SK-N-SH (cell line): ENCODE measurements at regions not wholly inside any gene's neighbourhood (a gene's known extent, or its start where the extent isn't known, plus 50 kb on each side); places are given as distances from the start of the nearest gene placed in this dataset.

Source experiments
- CTCF ChIA-PET: fragments of 300-600, 350-600 bp; formaldehyde crosslinking; extraction: SDS; loops from one replicate; lab custom pipeline; 2021; lab: Yijun Ruan, JAX
- POLR2A ChIA-PET: fragments of 350-600 bp; sonication (Branson Sonifier 250); formaldehyde crosslinking; extraction: SDS; loops from one replicate; lab custom pipeline; 2020; ENCODE audit warnings: antibody characterized with exemption, inconsistent platforms; lab: Yijun Ruan, JAX
- DNase-seq: peaks from one replicate; pipeline ENCODE4 v3.0.0; 2012
- H2AFZ ChIP-seq: fragments of 200-600 bp; sonication (generic); 2 replicates; pipeline ENCODE4 v1.8.1; 2016; ENCODE audit warnings: antibody characterized with exemption, mild to moderate bottlenecking, low read depth
- H3F3A ChIP-seq: fragments of 200-600 bp; sonication (generic); replicated peaks from 2 replicates; pipeline ENCODE3; 2016; ENCODE audit warnings: antibody characterized with exemption, mild to moderate bottlenecking; ENCODE audit not compliant: insufficient read depth
- H3K27ac ChIP-seq, 2 experiments: fragments of 200-500 bp in 1 of 2; fragments of 200-600 bp in 1 of 2; sonication (Bioruptor generic) in 1 of 2; sonication (generic), shearing (Covaris generic) in 1 of 2; 2 replicates each; pipeline versions ENCODE4 v1.5.1 to v1.6.1; 2014 to 2016; ENCODE audit warnings: low read depth in 2 of 2, inconsistent platforms in 1 of 2, low read length in 1 of 2, mild to moderate bottlenecking in 1 of 2, mixed read lengths in 1 of 2
- H3K27me3 ChIP-seq: fragments of 200-600 bp; sonication (generic), shearing (Covaris generic); 2 replicates; pipeline ENCODE4 v1.6.1; 2016; ENCODE audit warnings: mixed run types; ENCODE audit not compliant: insufficient read depth
- H3K36me3 ChIP-seq, 2 experiments: fragments of 200-500 bp in 1 of 2; fragments of 200-600 bp in 1 of 2; sonication (Bioruptor generic) in 1 of 2; sonication (generic) in 1 of 2; replicated peaks in 1 of 2; 2 replicates each; pipeline versions ENCODE3 to v1.5.1; 2014 to 2016; ENCODE audit warnings: low read length in 1 of 2, mild to moderate bottlenecking in 1 of 2; ENCODE audit not compliant: insufficient read depth in 2 of 2, control insufficient read depth in 1 of 2
- H3K4me1 ChIP-seq, 2 experiments: fragments of 200-500 bp in 1 of 2; fragments of 200-600 bp in 1 of 2; sonication (Bioruptor generic) in 1 of 2; sonication (generic), shearing (Covaris generic) in 1 of 2; 2 replicates each; pipeline versions ENCODE4 v1.5.1 to v1.6.1; 2014 to 2016; ENCODE audit warnings: low read depth in 1 of 2, low read length in 1 of 2, mixed run types in 1 of 2; ENCODE audit not compliant: insufficient read depth in 2 of 2, control insufficient read depth in 1 of 2
- H3K4me2 ChIP-seq: fragments of 200-600 bp; sonication (generic), shearing (Covaris generic); 2 replicates; pipeline ENCODE4 v1.6.1; 2017; ENCODE audit warnings: mixed run types
- H3K4me3 ChIP-seq, 2 experiments: fragments of 200-500 bp in 1 of 2; fragments of 200-600 bp in 1 of 2; sonication (Bioruptor generic) in 1 of 2; sonication (generic), shearing (Covaris generic) in 1 of 2; 2 replicates each; pipeline versions ENCODE4 v1.5.1 to v1.8.1; 2014 to 2016; ENCODE audit warnings: low read depth in 2 of 2, inconsistent platforms in 1 of 2, low read length in 1 of 2, mild to moderate bottlenecking in 1 of 2, mixed read lengths in 1 of 2, moderate library complexity in 1 of 2
- H3K79me2 ChIP-seq: fragments of 200-600 bp; sonication (generic); 2 replicates; pipeline ENCODE4 v1.8.1; 2017; ENCODE audit warnings: mild to moderate bottlenecking; ENCODE audit not compliant: insufficient read depth
- H3K9ac ChIP-seq: fragments of 200-600 bp; sonication (generic); 2 replicates; pipeline ENCODE4 v1.6.1; 2017; ENCODE audit warnings: mixed run types
- H3K9me2 ChIP-seq: fragments of 200-600 bp; sonication (generic); 2 replicates; pipeline ENCODE4 v1.6.1; 2017; ENCODE audit warnings: mixed run types
- H3K9me3 ChIP-seq: fragments of 200-600 bp; sonication (generic); 2 replicates; pipeline ENCODE4 v1.6.1; 2017; ENCODE audit warnings: mixed run types, mild to moderate bottlenecking, moderate library complexity
- H4K20me1 ChIP-seq: fragments of 200-600 bp; sonication (generic); 2 replicates; pipeline ENCODE4 v1.6.1; 2017; ENCODE audit warnings: mild to moderate bottlenecking, mixed run types; ENCODE audit not compliant: insufficient read depth
- EP300 ChIP-seq, 2 experiments: IDR thresholded peaks; 2 replicates each; pipeline versions ENCODE4 v1.4.0 to v1.6.1; 2012; ENCODE audit warnings: borderline replicate concordance in 1 of 2, low read depth in 1 of 2, low read length in 1 of 2
- EZH2phosphoT487 ChIP-seq: fragments of 200-600 bp; sonication (generic); IDR thresholded peaks from 2 replicates; pipeline ENCODE4 v1.6.1; 2017; ENCODE audit warnings: low read depth, mixed run types, mild to moderate bottlenecking, antibody characterized with exemption, moderate library complexity, borderline replicate concordance
- JUND ChIP-seq: IDR thresholded peaks from 2 replicates; pipeline ENCODE4 v1.4.0; 2012
- MEF2A ChIP-seq: IDR thresholded peaks from 2 replicates; pipeline ENCODE4 v1.4.0; 2012; ENCODE audit warnings: low read depth, borderline replicate concordance
- MXI1 ChIP-seq: IDR thresholded peaks from 2 replicates; pipeline ENCODE4 v1.6.1; 2012; ENCODE audit warnings: mild to moderate bottlenecking, low read depth, low read length, improper control_type of control experiment
- NRF1 ChIP-seq: IDR thresholded peaks from 2 replicates; pipeline ENCODE4 v1.6.1; 2012; ENCODE audit warnings: low read depth, mild to moderate bottlenecking, low read length
- POLR2AphosphoS5 ChIP-seq: IDR thresholded peaks from 2 replicates; pipeline ENCODE4 v1.6.1; 2012; ENCODE audit warnings: low read depth, low read length
- RAD21 ChIP-seq: IDR thresholded peaks from 2 replicates; pipeline ENCODE4 v1.6.1; 2012; ENCODE audit warnings: mild to moderate bottlenecking, low read length
- RCOR1 ChIP-seq: fragments of 150-350 bp; IDR thresholded peaks from 2 replicates; pipeline ENCODE4 v1.6.1; 2017; ENCODE audit warnings: antibody characterized with exemption, low read length
- RFX5 ChIP-seq: IDR thresholded peaks from 2 replicates; pipeline ENCODE4 v1.6.1; 2012; ENCODE audit warnings: mild to moderate bottlenecking, improper control_type of control experiment, low read length
- SIN3A ChIP-seq: IDR thresholded peaks from 2 replicates; pipeline ENCODE4 v1.6.1; 2012; ENCODE audit warnings: low read depth, mild to moderate bottlenecking, low read length, moderate library complexity, borderline replicate concordance
- SMC3 ChIP-seq: IDR thresholded peaks from 2 replicates; pipeline ENCODE4 v1.6.1; 2012; ENCODE audit warnings: low read depth, low read length, improper control_type of control experiment
- TCF12 ChIP-seq: IDR thresholded peaks from 2 replicates; pipeline ENCODE4 v1.4.0; 2012
- TEAD4 ChIP-seq: IDR thresholded peaks from 2 replicates; pipeline ENCODE4 v1.4.0; 2012; ENCODE audit warnings: mild to moderate bottlenecking, borderline replicate concordance; ENCODE audit not compliant: insufficient read depth
- WGBS: methylation state at CpG from one replicate; pipeline ENCODE4 v1.1.6; 2017; ENCODE audit warnings: low lambda C conversion rate; 5-methylcytosine and 5-hydroxymethylcytosine counted together
- TF ChIP-seq, protein P1 (sequence below): fragments of 200-600 bp; sonication (generic); IDR thresholded peaks from 2 replicates; pipeline ENCODE4 v1.6.1; 2017; ENCODE audit warnings: antibody characterized with exemption, mild to moderate bottlenecking, moderate library complexity
- TF ChIP-seq, protein P2 (sequence below): IDR thresholded peaks from 2 replicates; pipeline ENCODE4 v1.4.0; 2012; ENCODE audit warnings: low read depth, borderline replicate concordance
- TF ChIP-seq, protein P3 (sequence below): IDR thresholded peaks from 2 replicates; pipeline ENCODE4; 2012
- TF ChIP-seq, protein P4 (sequence below): IDR thresholded peaks from 2 replicates; pipeline ENCODE4 v1.4.0; 2012; ENCODE audit warnings: low read depth
- TF ChIP-seq, protein P5 (sequence below): IDR thresholded peaks from 2 replicates; pipeline ENCODE4 v1.4.0; 2012; ENCODE audit warnings: low read depth, borderline replicate concordance

DNA sequence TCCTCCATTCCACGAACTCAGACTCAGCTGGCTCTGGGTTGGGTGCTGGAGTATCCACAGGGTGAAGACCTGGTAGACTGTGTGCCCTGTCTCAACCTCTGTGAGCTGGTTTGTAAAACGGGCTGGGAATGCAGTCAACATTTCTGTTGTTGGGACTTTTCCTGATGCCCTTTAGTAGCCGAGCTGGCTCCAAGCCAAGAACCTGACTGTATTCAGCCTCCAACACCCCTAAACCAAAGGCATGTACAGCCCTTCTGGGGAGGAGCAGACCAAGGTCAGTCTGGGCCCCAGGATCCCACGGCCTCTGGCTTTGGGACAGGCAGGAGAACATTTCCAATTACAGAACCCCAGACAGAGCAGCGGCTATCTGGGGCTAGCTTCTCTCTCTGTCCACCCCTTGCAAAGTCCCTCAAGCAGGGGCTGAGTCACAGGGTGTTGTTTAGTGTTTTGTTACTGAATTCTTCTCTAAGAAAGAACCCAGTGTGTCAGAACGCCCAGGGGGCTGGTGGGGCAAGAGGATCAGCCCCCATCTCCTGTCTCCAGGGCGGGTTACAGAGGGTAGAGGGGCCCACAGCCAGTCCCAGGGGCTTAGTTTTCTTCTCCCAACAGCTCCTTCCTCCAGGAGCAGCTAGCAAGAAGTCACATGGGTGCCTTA, 56.8 kb upstream of the SLC6A6 start (continued):
- TF ChIP-seq TEAD4, result no peak
- no peak for TF ChIP-seq RAD21
- TF ChIP-seq RCOR1, result no peak
- TF ChIP-seq, protein P1, sequence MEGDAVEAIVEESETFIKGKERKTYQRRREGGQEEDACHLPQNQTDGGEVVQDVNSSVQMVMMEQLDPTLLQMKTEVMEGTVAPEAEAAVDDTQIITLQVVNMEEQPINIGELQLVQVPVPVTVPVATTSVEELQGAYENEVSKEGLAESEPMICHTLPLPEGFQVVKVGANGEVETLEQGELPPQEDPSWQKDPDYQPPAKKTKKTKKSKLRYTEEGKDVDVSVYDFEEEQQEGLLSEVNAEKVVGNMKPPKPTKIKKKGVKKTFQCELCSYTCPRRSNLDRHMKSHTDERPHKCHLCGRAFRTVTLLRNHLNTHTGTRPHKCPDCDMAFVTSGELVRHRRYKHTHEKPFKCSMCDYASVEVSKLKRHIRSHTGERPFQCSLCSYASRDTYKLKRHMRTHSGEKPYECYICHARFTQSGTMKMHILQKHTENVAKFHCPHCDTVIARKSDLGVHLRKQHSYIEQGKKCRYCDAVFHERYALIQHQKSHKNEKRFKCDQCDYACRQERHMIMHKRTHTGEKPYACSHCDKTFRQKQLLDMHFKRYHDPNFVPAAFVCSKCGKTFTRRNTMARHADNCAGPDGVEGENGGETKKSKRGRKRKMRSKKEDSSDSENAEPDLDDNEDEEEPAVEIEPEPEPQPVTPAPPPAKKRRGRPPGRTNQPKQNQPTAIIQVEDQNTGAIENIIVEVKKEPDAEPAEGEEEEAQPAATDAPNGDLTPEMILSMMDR, result no peak
- TF ChIP-seq SMC3, result no peak
- TF ChIP-seq MXI1, result no peak

DNA sequence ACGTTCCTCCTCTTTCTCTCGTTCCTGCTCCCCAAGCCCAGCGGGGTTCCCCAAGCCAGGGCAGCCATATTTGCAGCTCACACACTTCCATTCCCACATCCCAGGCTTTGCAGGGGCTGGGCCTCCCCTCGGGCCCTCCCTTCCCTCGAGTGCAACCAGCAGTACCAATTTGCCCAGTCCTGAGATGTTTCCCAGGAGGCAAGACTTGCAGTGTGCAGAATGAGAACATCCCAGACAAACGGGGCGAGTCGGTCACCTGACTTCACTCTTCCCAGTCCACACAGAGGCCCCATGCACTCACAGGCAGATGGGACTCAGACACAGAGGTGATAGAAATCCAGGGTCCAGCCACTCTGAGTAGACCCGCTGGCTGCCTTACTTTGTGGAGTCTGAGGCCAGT, 56.2 kb upstream of the SLC6A6 start:
- no peak overlapping the region for H3K4me3 ChIP-seq
- no peak overlapping the region for H3K4me2 ChIP-seq
- no peak for DNase-seq
- TF ChIP-seq, protein P2, sequence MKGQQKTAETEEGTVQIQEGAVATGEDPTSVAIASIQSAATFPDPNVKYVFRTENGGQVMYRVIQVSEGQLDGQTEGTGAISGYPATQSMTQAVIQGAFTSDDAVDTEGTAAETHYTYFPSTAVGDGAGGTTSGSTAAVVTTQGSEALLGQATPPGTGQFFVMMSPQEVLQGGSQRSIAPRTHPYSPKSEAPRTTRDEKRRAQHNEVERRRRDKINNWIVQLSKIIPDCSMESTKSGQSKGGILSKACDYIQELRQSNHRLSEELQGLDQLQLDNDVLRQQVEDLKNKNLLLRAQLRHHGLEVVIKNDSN, result no peak
- no peak for TF ChIP-seq MXI1
- TF ChIP-seq SIN3A, result no peak
- TF ChIP-seq MEF2A, result no peak
- TF ChIP-seq, protein P3, sequence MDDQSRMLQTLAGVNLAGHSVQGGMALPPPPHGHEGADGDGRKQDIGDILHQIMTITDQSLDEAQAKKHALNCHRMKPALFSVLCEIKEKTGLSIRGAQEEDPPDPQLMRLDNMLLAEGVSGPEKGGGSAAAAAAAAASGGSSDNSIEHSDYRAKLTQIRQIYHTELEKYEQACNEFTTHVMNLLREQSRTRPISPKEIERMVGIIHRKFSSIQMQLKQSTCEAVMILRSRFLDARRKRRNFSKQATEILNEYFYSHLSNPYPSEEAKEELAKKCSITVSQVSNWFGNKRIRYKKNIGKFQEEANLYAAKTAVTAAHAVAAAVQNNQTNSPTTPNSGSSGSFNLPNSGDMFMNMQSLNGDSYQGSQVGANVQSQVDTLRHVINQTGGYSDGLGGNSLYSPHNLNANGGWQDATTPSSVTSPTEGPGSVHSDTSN, result no peak
- TF ChIP-seq, protein P4, sequence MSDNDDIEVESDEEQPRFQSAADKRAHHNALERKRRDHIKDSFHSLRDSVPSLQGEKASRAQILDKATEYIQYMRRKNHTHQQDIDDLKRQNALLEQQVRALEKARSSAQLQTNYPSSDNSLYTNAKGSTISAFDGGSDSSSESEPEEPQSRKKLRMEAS, result no peak
- TF ChIP-seq, protein P5, sequence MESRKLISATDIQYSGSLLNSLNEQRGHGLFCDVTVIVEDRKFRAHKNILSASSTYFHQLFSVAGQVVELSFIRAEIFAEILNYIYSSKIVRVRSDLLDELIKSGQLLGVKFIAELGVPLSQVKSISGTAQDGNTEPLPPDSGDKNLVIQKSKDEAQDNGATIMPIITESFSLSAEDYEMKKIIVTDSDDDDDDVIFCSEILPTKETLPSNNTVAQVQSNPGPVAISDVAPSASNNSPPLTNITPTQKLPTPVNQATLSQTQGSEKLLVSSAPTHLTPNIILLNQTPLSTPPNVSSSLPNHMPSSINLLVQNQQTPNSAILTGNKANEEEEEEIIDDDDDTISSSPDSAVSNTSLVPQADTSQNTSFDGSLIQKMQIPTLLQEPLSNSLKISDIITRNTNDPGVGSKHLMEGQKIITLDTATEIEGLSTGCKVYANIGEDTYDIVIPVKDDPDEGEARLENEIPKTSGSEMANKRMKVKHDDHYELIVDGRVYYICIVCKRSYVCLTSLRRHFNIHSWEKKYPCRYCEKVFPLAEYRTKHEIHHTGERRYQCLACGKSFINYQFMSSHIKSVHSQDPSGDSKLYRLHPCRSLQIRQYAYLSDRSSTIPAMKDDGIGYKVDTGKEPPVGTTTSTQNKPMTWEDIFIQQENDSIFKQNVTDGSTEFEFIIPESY, result no peak
- no peak for TF ChIP-seq SMC3
- no peak for TF ChIP-seq NRF1
- no peak for TF ChIP-seq RFX5
- TF ChIP-seq RCOR1, result no peak
- TF ChIP-seq TEAD4, result no peak
- no peak for TF ChIP-seq TCF12
- TF ChIP-seq EP300 (IDR thresholded peaks at IDR 0.05; ENCODE audit: borderline replicate concordance in 1 of 2, low read depth in 1 of 2, low read length in 1 of 2), result no peak
- TF ChIP-seq JUND, result no peak
- TF ChIP-seq POLR2AphosphoS5, result no peak
- TF ChIP-seq, protein P1, result no peak
- no peak for TF ChIP-seq EZH2phosphoT487
- 69% methylated on average over 5 of the region's 9 CpGs for WGBS
- H3K9me2 ChIP-seq, result no peaks in the 10 kb centered on the region
- no peaks in the 10 kb centered on the region for H3K36me3 ChIP-seq
- no peak overlapping the region for H3K9ac ChIP-seq
- H3K27ac ChIP-seq, result no peak overlapping the region
- peaks cover 13% of the 10 kb centered on the region; the same call in 1 of the 2 replicates for H3K27me3 ChIP-seq
- H3F3A ChIP-seq, result no peaks in the 10 kb centered on the region
- no peak overlapping the region for H2AFZ ChIP-seq
- no peaks in the 10 kb centered on the region for H3K79me2 ChIP-seq
- no peaks in the 10 kb centered on the region for H3K9me3 ChIP-seq
- CTCF ChIA-PET, result interaction anchor here (1.2 kb wide), 1 partner anchor 122 kb away, joined by 3 read pairs; no protein-coding TSS in a partner anchor
- H3K4me1 ChIP-seq, result peaks cover 0 to 5% of the 10 kb centered on the region in 2 experiments; a peak in 1 of 4 replicates
- no peaks in the 10 kb centered on the region for H4K20me1 ChIP-seq
- POLR2A ChIA-PET, result no interaction called here
